CD4-positive, alpha-beta memory T cell (primary cell): ENCODE measurements at regions not wholly inside any gene's neighbourhood (a gene's known extent, or its start where the extent isn't known, plus 50 kb on each side); places are given as distances from the start of the nearest gene placed in this dataset.

Experiments used
- CTCF ChIA-PET: fragments of 350-600 bp; sonication (Branson Sonifier 250); formaldehyde crosslinking; loops from one replicate; lab custom pipeline; 2021; ENCODE audit warnings: inconsistent platforms; ENCODE audit not compliant: partially characterized antibody; lab: Charles Lee
- POLR2A ChIA-PET: fragments of 350-600 bp; sonication (Branson Sonifier 250); formaldehyde crosslinking; loops from one replicate; lab custom pipeline; 2021; ENCODE audit not compliant: partially characterized antibody; lab: Charles Lee
- DNase-seq, 5 donors: peaks; one replicate each; pipeline versions ENCODE4 v3.0.0 to v3.0.0-alpha.2; 2020 to 2022; ENCODE audit warnings: mixed read lengths in 1 of 5
- H3K27ac ChIP-seq: one replicate; pipeline ENCODE4 v1.7.0; 2013; ENCODE audit warnings: low read depth, low read length
- H3K27me3 ChIP-seq: 2 replicates; pipeline ENCODE4 v1.7.0; 2013; ENCODE audit warnings: mild to moderate bottlenecking, low read length, moderate library complexity; ENCODE audit not compliant: insufficient read depth
- H3K36me3 ChIP-seq: 2 replicates; pipeline ENCODE4 v1.7.0; 2013; ENCODE audit warnings: mild to moderate bottlenecking, low read length, moderate library complexity; ENCODE audit not compliant: insufficient read depth
- H3K4me1 ChIP-seq: 2 replicates; pipeline ENCODE4 v1.7.0; 2013; ENCODE audit warnings: mild to moderate bottlenecking, low read length, moderate library complexity; ENCODE audit not compliant: insufficient read depth
- H3K4me3 ChIP-seq, 2 donors: one replicate each; pipeline ENCODE4 v1.7.0; 2013; ENCODE audit warnings: low read length in 2 of 2, mild to moderate bottlenecking in 1 of 2
- H3K9me3 ChIP-seq, 2 donors: one replicate each; pipeline ENCODE4 v1.7.0; 2013; ENCODE audit warnings: low read length in 2 of 2, control low read depth in 1 of 2; ENCODE audit not compliant: control insufficient read depth in 1 of 2
- H3K27ac Mint-ChIP-seq, 7 donors: one replicate each; pipeline ENCODE4 v1.8.0; 2020 to 2021; ENCODE audit warnings: mixed read lengths in 7 of 7, mild to moderate bottlenecking in 6 of 7, inconsistent platforms in 3 of 7, moderate library complexity in 3 of 7
- H3K27me3 Mint-ChIP-seq, 2 donors: one replicate each; pipeline ENCODE4 v1.8.0; 2020 to 2021; ENCODE audit warnings: mixed read lengths in 2 of 2
- H3K36me3 Mint-ChIP-seq, 2 donors: one replicate each; pipeline ENCODE4 v1.8.0; 2020 to 2021; ENCODE audit warnings: mixed read lengths in 2 of 2, inconsistent platforms in 1 of 2, mild to moderate bottlenecking in 1 of 2
- H3K4me1 Mint-ChIP-seq, 4 donors: one replicate each; pipeline ENCODE4 v1.8.0; 2020 to 2021; ENCODE audit warnings: mixed read lengths in 4 of 4, mild to moderate bottlenecking in 1 of 4
- H3K4me3 Mint-ChIP-seq, 8 donors: one replicate each; pipeline ENCODE4 v1.8.0; 2020 to 2021; ENCODE audit warnings: mixed read lengths in 8 of 8, mild to moderate bottlenecking in 7 of 8, moderate library complexity in 6 of 8, inconsistent platforms in 3 of 8
- H3K9me3 Mint-ChIP-seq, 8 donors: one replicate each; pipeline ENCODE4 v1.8.0; 2020 to 2021; ENCODE audit warnings: mixed read lengths in 8 of 8, mild to moderate bottlenecking in 5 of 8, inconsistent platforms in 3 of 8, moderate library complexity in 1 of 8
- intact Hi-C: fragments of 100-400 bp; cut with micrococcal nuclease; formaldehyde crosslinking; loops from one replicate; pipeline ENCODE4 v1.15.1; 2023

DNA sequence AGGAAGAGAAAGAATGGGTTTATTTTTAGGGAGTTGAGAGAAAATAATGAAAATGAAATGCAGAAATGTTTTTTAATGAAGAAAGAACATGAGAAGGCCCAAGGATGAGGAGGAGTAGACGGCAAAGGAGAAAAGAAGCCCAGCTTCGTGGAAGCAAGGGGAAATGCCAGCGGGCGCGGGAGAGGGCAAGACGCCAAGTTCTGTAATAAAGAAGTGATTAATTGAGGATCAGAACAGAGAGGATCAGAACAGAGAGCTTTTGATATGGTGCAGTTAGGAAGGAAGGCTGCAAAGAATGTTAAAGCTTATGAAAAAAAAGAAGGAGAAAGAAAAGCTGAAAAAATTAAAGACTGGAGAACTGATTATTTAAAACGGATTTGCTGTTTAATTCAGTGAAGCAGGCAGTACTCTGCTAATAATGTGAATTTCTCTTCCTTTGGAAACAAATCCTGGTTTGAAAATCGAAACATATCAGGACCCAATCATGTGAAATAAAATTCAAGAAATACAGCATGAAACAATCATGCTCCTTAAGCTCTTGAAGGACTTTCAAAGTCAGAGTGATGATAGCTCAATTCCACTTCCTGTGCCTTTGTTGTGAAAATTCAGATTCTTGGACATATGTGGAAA, 99.3 kb upstream of the SOX1 start:
- no peaks in the 10 kb centered on the region for H3K27me3 ChIP-seq
- no peaks in the 10 kb centered on the region for H3K36me3 ChIP-seq
- no peak for DNase-seq
- CTCF ChIA-PET = no interaction called here
- Mint-ChIP-seq H3K27ac (no peak overlapping the region), H3K27me3 (peaks cover 8 to 12% of the 10 kb centered on the region in 2 donors), H3K9me3 (peaks cover 0 to 3% (median 0%) of the 10 kb centered on the region in 8 donors), H3K36me3 (no peaks in the 10 kb centered on the region), H3K4me1 (peaks cover 0 to 1% (median 0%) of the 10 kb centered on the region in 4 donors), H3K4me3 (no peak overlapping the region)
- no peak overlapping the region for H3K4me3 ChIP-seq
- intact Hi-C loops = no loop called here
- no peaks in the 10 kb centered on the region for H3K4me1 ChIP-seq
- no peak overlapping the region for H3K27ac ChIP-seq
- POLR2A ChIA-PET = no interaction called here
- no peaks in the 10 kb centered on the region for H3K9me3 ChIP-seq

DNA sequence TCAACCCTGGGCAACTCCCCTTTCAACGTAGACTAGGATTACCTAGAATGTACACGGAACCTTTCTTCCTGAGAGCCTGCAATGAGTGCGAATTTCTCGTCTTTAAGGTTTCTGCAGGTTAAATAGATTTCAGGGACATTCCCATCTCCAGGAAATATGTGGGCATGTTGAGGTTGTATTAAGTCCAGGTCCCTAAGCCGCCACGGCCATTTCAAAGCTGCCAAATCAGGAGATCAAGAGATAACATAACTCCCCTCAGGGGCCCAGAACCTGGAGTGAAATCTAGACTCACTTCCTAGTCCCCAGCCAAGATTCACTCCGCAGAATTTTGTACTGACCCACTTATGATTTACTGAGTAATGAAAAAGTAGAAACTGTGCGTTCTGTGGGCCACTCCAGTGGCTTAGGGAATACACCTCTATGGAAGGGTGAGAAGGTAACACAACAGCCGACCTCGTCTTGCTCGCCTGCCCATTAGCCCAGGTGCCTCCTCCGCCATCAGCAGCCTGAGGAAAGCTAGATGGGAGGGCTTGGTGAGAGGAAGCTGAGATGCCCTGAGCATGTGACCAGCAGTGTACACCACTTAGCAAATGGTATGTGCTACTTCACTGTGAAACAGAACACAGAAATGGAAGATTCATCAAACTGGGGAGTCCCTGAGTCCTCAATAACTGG, 98.5 kb upstream of the SOX1 start:
- Mint-ChIP-seq H3K27ac (no peak overlapping the region), H3K4me3 (no peak overlapping the region), H3K36me3 (no peaks in the 10 kb centered on the region), H3K4me1 (peaks cover 0 to 1% (median 0%) of the 10 kb centered on the region in 4 donors), H3K9me3 (peaks cover 0 to 3% (median 0%) of the 10 kb centered on the region in 8 donors), H3K27me3 (peaks cover 8 to 12% of the 10 kb centered on the region in 2 donors)
- Histone ChIP-seq H3K27me3 (no peaks in the 10 kb centered on the region), H3K9me3 (no peaks in the 10 kb centered on the region), H3K4me3 (no peak overlapping the region), H3K36me3 (no peaks in the 10 kb centered on the region), H3K27ac (no peak overlapping the region), H3K4me1 (no peaks in the 10 kb centered on the region)
- intact Hi-C loops = no loop called here
- POLR2A ChIA-PET = no interaction called here
- CTCF ChIA-PET = no interaction called here
- DNase-seq = no peak

DNA sequence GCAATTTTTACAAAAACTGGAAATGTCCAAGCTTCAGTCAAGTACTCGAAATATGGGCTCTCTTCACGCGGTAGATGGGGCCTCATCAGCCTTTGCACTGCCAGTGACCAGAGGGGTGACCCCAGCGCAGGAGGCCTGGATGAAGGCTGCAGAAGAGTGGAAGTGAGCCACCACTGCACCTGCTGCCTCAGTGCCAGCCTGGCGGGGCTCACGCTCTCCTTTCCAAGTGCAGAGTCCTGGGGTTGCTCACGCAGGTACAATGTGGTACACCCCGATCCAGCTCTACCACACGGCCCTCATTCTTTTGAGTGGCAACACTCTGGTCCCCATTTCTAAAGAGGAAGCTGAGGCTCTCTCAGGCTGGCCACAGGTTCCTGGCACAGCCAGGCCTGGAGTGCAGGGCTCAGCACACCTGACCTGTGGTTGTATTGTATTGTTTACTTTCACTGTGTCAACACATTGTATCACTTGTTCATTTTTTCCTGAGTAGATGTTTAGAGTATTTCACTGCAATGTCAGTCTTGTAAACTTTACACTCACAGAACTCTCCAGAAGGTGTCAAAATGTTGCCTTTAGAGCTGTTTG, 97.3 kb upstream of the SOX1 start:
- H3K4me1 Mint-ChIP-seq = peaks cover 0 to 4% (median 0%) of the 10 kb centered on the region in 4 donors
- Histone ChIP-seq H3K27me3 (no peaks in the 10 kb centered on the region), H3K36me3 (no peaks in the 10 kb centered on the region), H3K4me3 (no peak overlapping the region), H3K27ac (no peak overlapping the region), H3K9me3 (no peaks in the 10 kb centered on the region), H3K4me1 (no peaks in the 10 kb centered on the region)
- no peak overlapping the region for H3K27ac Mint-ChIP-seq
- intact Hi-C loops = no loop called here
- H3K4me3 Mint-ChIP-seq = no peak overlapping the region
- ChIA-PET CTCF (no interaction called here), POLR2A (no interaction called here)
- no peaks in the 10 kb centered on the region for H3K36me3 Mint-ChIP-seq
- no peak for DNase-seq
- H3K9me3 Mint-ChIP-seq = peaks cover 0 to 3% (median 0%) of the 10 kb centered on the region in 8 donors
- peaks cover 8 to 12% of the 10 kb centered on the region in 2 donors for H3K27me3 Mint-ChIP-seq

DNA sequence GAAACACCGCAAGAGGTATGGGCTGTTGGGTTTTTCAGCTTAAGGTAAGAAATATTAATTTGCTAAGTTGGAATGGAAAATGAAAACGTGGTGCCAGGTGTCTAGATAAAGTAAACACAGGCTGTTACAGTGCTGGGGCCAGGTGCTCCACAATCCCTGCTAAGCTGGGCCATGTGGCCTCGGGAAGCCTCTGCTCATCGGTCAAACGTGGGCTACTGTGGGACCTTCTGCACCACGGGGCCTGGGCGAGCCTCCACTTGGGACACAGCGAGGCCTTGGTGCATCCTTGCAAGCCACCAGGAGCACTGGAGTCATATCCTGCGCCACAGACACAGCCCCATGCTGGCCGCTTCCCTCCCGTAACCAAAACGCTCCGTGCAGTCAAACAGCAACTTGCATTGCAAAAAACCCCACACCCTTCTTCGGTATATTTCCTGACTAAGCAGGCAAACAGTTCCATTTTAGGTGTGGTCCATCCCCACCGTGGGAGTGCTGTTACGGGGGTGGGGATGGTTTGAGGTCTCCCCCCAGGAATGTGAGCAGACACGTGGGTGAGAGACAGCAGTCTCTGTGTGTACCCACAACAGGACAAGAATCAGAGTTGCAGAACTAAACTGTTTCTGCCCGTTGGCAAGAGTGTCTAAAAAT, 96.3 kb upstream of the SOX1 start:
- Mint-ChIP-seq H3K4me3 (no peak overlapping the region), H3K36me3 (no peaks in the 10 kb centered on the region), H3K9me3 (peaks cover 0 to 10% (median 3%) of the 10 kb centered on the region in 8 donors), H3K27me3 (peaks cover 8 to 12% of the 10 kb centered on the region in 2 donors), H3K4me1 (peaks cover 0 to 7% (median under 1%) of the 10 kb centered on the region in 4 donors), H3K27ac (no peak overlapping the region)
- Histone ChIP-seq H3K4me3 (no peak overlapping the region), H3K4me1 (no peaks in the 10 kb centered on the region), H3K27ac (no peak overlapping the region), H3K9me3 (no peaks in the 10 kb centered on the region), H3K27me3 (no peaks in the 10 kb centered on the region), H3K36me3 (no peaks in the 10 kb centered on the region)
- POLR2A ChIA-PET = no interaction called here
- intact Hi-C loops = no loop called here
- DNase-seq = no peak
- CTCF ChIA-PET = no interaction called here

DNA sequence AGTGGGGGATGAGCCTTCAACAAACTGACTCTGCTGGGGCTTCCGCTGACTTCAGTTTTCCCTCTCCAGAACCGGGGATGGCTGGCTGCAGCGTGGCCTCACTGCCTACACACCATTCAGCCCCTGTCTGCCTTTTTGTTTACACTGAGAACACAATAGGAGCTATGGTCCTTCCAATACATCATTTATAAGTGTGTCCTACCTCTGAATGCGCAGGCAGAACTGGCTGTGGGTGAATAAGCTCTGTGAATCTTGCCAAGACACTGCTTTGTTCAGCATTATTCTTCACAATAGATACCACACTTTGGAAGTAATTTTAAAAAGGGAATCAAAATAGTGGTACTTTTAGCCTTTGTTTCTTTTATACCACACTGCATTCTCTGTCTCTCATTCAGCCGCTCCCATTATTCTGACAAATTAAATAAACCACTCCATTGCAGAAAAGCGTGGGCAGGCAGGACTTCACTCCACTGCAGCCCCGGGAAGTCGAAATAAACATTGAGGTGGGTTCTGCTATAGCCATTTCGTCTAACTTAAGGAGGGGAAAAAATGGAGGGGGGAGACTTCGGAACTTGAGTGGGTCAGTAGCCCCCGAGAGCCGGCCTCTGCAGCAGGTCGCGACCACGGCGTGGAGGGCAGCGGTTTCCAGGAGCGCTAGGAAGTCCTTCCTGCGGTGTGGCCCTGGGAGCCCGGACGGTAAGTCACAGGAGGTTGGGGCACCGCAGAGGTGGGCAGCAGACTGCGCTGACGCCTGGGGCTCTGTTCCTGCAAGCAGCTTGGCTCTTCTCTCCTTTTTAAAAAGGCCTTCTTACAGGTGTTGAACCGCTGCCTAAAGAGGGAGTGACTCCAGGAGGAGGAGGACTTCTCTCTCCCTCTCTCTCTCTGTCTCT, 94.8 kb upstream of the SOX1 start:
- no peaks in the 10 kb centered on the region for H3K36me3 ChIP-seq
- no peak overlapping the region for H3K27ac Mint-ChIP-seq
- H3K27me3 ChIP-seq = no peaks in the 10 kb centered on the region
- H3K9me3 Mint-ChIP-seq = peaks cover 0 to 10% (median 3%) of the 10 kb centered on the region in 8 donors
- POLR2A ChIA-PET = no interaction called here
- H3K36me3 Mint-ChIP-seq = no peaks in the 10 kb centered on the region
- H3K27ac ChIP-seq = no peak overlapping the region
- H3K27me3 Mint-ChIP-seq = peaks cover 8 to 12% of the 10 kb centered on the region in 2 donors
- no peaks in the 10 kb centered on the region for H3K9me3 ChIP-seq
- no peaks in the 10 kb centered on the region for H3K4me1 ChIP-seq
- no peak overlapping the region for H3K4me3 Mint-ChIP-seq
- CTCF ChIA-PET = no interaction called here
- no peak overlapping the region for H3K4me3 ChIP-seq
- DNase-seq = no peak
- intact Hi-C loops = no loop called here
- H3K4me1 Mint-ChIP-seq = peaks cover 0 to 7% (median under 1%) of the 10 kb centered on the region in 4 donors

DNA sequence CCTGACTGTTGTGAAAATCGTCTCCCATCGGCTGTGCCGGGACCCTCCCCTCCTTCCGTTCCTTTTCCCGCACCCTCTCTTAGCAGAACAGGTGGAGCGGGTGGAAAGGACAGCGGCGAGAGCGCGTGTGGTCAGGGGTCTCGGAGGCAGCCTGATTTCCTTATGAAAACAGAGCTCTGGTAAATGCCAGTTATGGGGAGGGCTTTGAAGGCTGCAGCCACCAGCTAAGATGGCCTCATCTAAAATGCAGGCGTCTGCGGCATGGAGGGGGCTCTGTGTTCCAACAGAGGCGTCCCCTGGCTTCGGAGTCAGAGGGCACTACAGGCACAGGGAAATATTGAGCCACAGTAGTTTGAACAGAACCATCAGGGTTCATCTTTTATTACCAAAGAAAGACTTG, 93.8 kb upstream of the SOX1 start:
- H3K27ac Mint-ChIP-seq = no peak overlapping the region
- CTCF ChIA-PET = no interaction called here
- no peaks in the 10 kb centered on the region for H3K4me1 ChIP-seq
- no peak for DNase-seq
- H3K36me3 ChIP-seq = no peaks in the 10 kb centered on the region
- peaks cover 0 to 10% (median 3%) of the 10 kb centered on the region in 8 donors for H3K9me3 Mint-ChIP-seq
- H3K27me3 ChIP-seq = no peaks in the 10 kb centered on the region
- H3K9me3 ChIP-seq = no peaks in the 10 kb centered on the region
- peaks cover 6 to 12% of the 10 kb centered on the region in 2 donors for H3K27me3 Mint-ChIP-seq
- intact Hi-C loops = no loop called here
- H3K36me3 Mint-ChIP-seq = no peaks in the 10 kb centered on the region
- H3K27ac ChIP-seq = no peak overlapping the region
- peaks cover 0 to 7% (median under 1%) of the 10 kb centered on the region in 4 donors for H3K4me1 Mint-ChIP-seq
- POLR2A ChIA-PET = no interaction called here
- H3K4me3 ChIP-seq = no peak overlapping the region
- H3K4me3 Mint-ChIP-seq = no peak overlapping the region
